ENCODE measurements at regions not wholly inside any gene's neighbourhood (a gene's known extent, or its start where the extent isn't known, plus 50 kb on each side); places are given as distances from the start of the nearest gene placed in this dataset.
A peak's percentile ranks its signal among the peaks of the same experiment; 100 is the strongest.

DNA sequence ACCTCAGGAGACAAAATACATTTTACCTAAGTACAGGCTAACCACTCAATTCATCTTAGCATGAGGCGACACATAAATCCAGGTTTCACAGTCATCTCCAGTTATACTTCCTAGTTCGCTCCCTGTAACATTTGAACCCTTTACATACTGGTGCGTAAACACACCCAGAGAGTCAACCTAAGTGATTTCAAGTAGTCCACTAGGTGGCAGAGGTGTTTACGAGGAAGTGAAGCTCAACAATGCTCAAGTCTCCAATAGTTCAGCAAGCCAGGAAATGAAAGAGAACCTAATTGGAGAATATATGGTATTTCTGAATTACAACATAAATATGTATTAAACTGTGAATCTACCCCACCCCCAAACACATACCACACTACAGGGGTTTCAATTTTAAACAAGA, 76.3 kb upstream of the ABCB5 start:
- TF ChIP-seq, protein P1, sequence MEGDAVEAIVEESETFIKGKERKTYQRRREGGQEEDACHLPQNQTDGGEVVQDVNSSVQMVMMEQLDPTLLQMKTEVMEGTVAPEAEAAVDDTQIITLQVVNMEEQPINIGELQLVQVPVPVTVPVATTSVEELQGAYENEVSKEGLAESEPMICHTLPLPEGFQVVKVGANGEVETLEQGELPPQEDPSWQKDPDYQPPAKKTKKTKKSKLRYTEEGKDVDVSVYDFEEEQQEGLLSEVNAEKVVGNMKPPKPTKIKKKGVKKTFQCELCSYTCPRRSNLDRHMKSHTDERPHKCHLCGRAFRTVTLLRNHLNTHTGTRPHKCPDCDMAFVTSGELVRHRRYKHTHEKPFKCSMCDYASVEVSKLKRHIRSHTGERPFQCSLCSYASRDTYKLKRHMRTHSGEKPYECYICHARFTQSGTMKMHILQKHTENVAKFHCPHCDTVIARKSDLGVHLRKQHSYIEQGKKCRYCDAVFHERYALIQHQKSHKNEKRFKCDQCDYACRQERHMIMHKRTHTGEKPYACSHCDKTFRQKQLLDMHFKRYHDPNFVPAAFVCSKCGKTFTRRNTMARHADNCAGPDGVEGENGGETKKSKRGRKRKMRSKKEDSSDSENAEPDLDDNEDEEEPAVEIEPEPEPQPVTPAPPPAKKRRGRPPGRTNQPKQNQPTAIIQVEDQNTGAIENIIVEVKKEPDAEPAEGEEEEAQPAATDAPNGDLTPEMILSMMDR (conservative IDR thresholded peaks at IDR 0.05; ENCODE audit: low read length), result peak; percentile 61
- no peak for TF ChIP-seq EZH2phosphoT487 (IDR thresholded peaks at IDR 0.05; ENCODE audit: borderline replicate concordance, low read depth, low read length)

Data from OCI-LY7 (cell line).